CD4-positive, CD25-positive, alpha-beta regulatory T cell (primary cell): ENCODE measurements at regions not wholly inside any gene's neighbourhood (a gene's known extent, or its start where the extent isn't known, plus 50 kb on each side); places are given as distances from the start of the nearest gene placed in this dataset.

ENCODE experiments used
- ATAC-seq, 2 donors: fragments of 150-1000 bp; cut with Tn5 transposase; one replicate each; pipeline ENCODE4 v1.10.0; 2021; ENCODE audit warnings: low read depth in 2 of 2, moderate number of reproducible peaks in 2 of 2, moderate library complexity in 1 of 2
- DNase-seq, 3 donors: peaks; one replicate each; pipeline versions ENCODE4 v3.0.0 to v3.0.0-alpha.2; 2012 to 2022; ENCODE audit warnings: mixed read lengths in 1 of 3
- H3K27ac ChIP-seq: one replicate; pipeline ENCODE4 v1.7.0; 2013; ENCODE audit warnings: mild to moderate bottlenecking, low read length; ENCODE audit not compliant: insufficient read depth, poor library complexity, severe bottlenecking
- H3K27me3 ChIP-seq: one replicate; pipeline ENCODE4 v1.7.0; 2013; ENCODE audit warnings: low read length; ENCODE audit not compliant: control insufficient read depth, insufficient read depth
- H3K36me3 ChIP-seq: one replicate; pipeline ENCODE4 v1.7.0; 2013; ENCODE audit warnings: mild to moderate bottlenecking, low read length, moderate library complexity; ENCODE audit not compliant: control insufficient read depth, insufficient read depth
- H3K4me1 ChIP-seq: 2 replicates; pipeline ENCODE4 v1.7.0; 2013; ENCODE audit warnings: mild to moderate bottlenecking, low read length; ENCODE audit not compliant: insufficient read depth, control insufficient read depth, poor library complexity, severe bottlenecking
- H3K4me3 ChIP-seq: one replicate; pipeline ENCODE4 v1.7.0; 2013; ENCODE audit warnings: low read depth, mild to moderate bottlenecking, low read length, moderate library complexity
- H3K9me3 ChIP-seq, 2 experiments: 1 replicate in 1 of 2; 2 replicates in 1 of 2; pipeline ENCODE4 v1.7.0; 2013; ENCODE audit warnings: low read length in 2 of 2, mild to moderate bottlenecking in 1 of 2, moderate library complexity in 1 of 2; ENCODE audit not compliant: control insufficient read depth in 2 of 2
- H3K27ac Mint-ChIP-seq, 3 donors: one replicate each; pipeline ENCODE4 v1.8.0; 2020 to 2022; ENCODE audit warnings: mild to moderate bottlenecking in 3 of 3, mixed read lengths in 3 of 3, moderate library complexity in 2 of 3
- H3K27me3 Mint-ChIP-seq: one replicate; pipeline ENCODE4 v1.8.0; 2022; ENCODE audit warnings: mild to moderate bottlenecking, mixed read lengths
- H3K36me3 Mint-ChIP-seq: one replicate; pipeline ENCODE4 v1.8.0; 2020; ENCODE audit warnings: mixed read lengths
- H3K4me1 Mint-ChIP-seq, 4 donors: one replicate each; pipeline ENCODE4 v1.8.0; 2020 to 2022; ENCODE audit warnings: mixed read lengths in 4 of 4, mild to moderate bottlenecking in 1 of 4
- H3K4me3 Mint-ChIP-seq, 4 donors: one replicate each; pipeline ENCODE4 v1.8.0; 2020 to 2022; ENCODE audit warnings: mild to moderate bottlenecking in 4 of 4, mixed read lengths in 4 of 4, moderate library complexity in 3 of 4
- H3K9me3 Mint-ChIP-seq, 7 donors: one replicate each; pipeline ENCODE4 v1.8.0; 2020 to 2022; ENCODE audit warnings: mixed read lengths in 7 of 7, mild to moderate bottlenecking in 3 of 7, moderate library complexity in 2 of 7

GRCh38 chr16:64116151-64116550 is 1005.7 kb downstream of the CDH11 start:
- Histone ChIP-seq H3K4me1 (no peaks in the 10 kb centered on the region), H3K27ac (no peak overlapping the region), H3K9me3 (peaks cover 0 to 15% of the 10 kb centered on the region in 2 experiments), H3K27me3 (no peaks in the 10 kb centered on the region), H3K4me3 (no peak overlapping the region), H3K36me3 (no peaks in the 10 kb centered on the region)
- no peaks in the 10 kb centered on the region for H3K36me3 Mint-ChIP-seq
- DNase-seq (no peak), ATAC-seq (no peak)
- no peak overlapping the region for H3K27ac Mint-ChIP-seq
- H3K4me3 Mint-ChIP-seq: no peak overlapping the region
- peaks cover 0 to 44% (median 9%) of the 10 kb centered on the region in 7 donors for H3K9me3 Mint-ChIP-seq
- H3K4me1 Mint-ChIP-seq: no peaks in the 10 kb centered on the region
- H3K27me3 Mint-ChIP-seq: no peaks in the 10 kb centered on the region

DNA sequence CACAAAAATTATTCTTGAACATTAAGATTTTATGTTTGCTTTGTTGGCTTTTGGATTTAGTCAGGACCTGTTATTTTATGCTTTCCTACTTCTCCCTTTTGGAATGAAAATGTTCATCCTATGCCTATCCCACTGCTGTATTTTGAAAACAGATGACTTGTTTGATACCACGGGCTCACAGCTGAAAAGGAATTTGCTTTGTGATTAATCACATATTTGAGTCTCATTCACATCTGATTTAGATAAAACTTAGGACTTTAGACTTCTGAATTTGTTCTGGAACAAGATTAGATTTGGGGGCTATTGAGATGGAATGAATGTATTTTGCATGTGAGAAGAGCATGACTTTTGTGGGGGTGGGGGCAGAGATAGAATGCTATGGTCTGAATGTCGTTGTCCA is 1012.6 kb downstream of the CDH11 start:
- no peak for ATAC-seq
- H3K9me3 Mint-ChIP-seq: peaks cover 0 to 34% (median 5%) of the 10 kb centered on the region in 7 donors

GRCh38 chr16:64102654-64103053 is 1019.2 kb downstream of the CDH11 start:
- no peak overlapping the region for H3K4me3 ChIP-seq
- H3K27ac ChIP-seq: no peak overlapping the region
- no peaks in the 10 kb centered on the region for H3K36me3 ChIP-seq
- DNase-seq (no peak), ATAC-seq (no peak)
- H3K4me1 ChIP-seq: no peaks in the 10 kb centered on the region
- Mint-ChIP-seq H3K9me3 (peaks cover 2 to 27% (median 5%) of the 10 kb centered on the region in 7 donors), H3K4me3 (no peak overlapping the region), H3K36me3 (no peaks in the 10 kb centered on the region), H3K4me1 (no peaks in the 10 kb centered on the region), H3K27ac (no peak overlapping the region), H3K27me3 (no peaks in the 10 kb centered on the region)
- H3K27me3 ChIP-seq: no peaks in the 10 kb centered on the region
- H3K9me3 ChIP-seq: peaks cover 0 to 5% of the 10 kb centered on the region in 2 experiments

More for the DNA sequence above, 1012.6 kb downstream of the CDH11 start:
- DNase-seq: no peak
- H3K4me1 ChIP-seq: no peaks in the 10 kb centered on the region
- H3K4me3 Mint-ChIP-seq: no peak overlapping the region
- no peak overlapping the region for H3K27ac Mint-ChIP-seq
- H3K36me3 Mint-ChIP-seq: no peaks in the 10 kb centered on the region
- H3K27ac ChIP-seq: no peak overlapping the region
- no peaks in the 10 kb centered on the region for H3K4me1 Mint-ChIP-seq
- peaks cover 0 to 18% of the 10 kb centered on the region in 2 experiments for H3K9me3 ChIP-seq
- no peaks in the 10 kb centered on the region for H3K36me3 ChIP-seq
- H3K27me3 ChIP-seq: no peaks in the 10 kb centered on the region
- H3K4me3 ChIP-seq: no peak overlapping the region
- H3K27me3 Mint-ChIP-seq: no peaks in the 10 kb centered on the region

DNA sequence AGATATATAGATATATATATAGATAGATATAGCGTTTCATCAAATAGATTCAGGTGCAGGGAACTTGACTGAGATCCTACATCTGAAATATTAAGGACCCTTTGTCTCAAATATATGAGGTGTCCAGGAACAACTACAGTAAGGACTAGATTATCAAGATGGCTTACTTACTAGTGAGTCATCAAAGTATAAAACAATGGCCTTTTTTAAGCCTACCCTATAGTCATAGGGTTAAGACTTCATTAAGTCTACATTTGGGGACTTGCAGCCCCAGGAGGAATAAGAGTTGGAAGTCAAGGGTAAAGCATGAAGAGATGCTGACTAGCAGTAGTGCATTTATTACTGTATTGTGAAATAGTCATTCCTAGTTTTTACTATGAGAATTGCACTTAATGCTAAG is 1023.4 kb downstream of the CDH11 start:
- no peak overlapping the region for H3K27ac Mint-ChIP-seq
- H3K27me3 Mint-ChIP-seq: no peaks in the 10 kb centered on the region
- no peaks in the 10 kb centered on the region for H3K36me3 ChIP-seq
- H3K27me3 ChIP-seq: no peaks in the 10 kb centered on the region
- no peaks in the 10 kb centered on the region for H3K36me3 Mint-ChIP-seq
- DNase-seq: no peak
- H3K27ac ChIP-seq: no peak overlapping the region
- H3K9me3 ChIP-seq: peaks cover 0 to 9% of the 10 kb centered on the region in 2 experiments
- no peaks in the 10 kb centered on the region for H3K4me1 Mint-ChIP-seq
- H3K4me1 ChIP-seq: no peaks in the 10 kb centered on the region
- H3K4me3 ChIP-seq: no peak overlapping the region
- ATAC-seq: no peak
- no peak overlapping the region for H3K4me3 Mint-ChIP-seq
- H3K9me3 Mint-ChIP-seq: peaks cover 0 to 36% (median 10%) of the 10 kb centered on the region in 7 donors

- Histone ChIP-seq H3K27ac (no peak overlapping the region), H3K27me3 (no peaks in the 10 kb centered on the region), H3K9me3 (peaks cover 4 to 9% of the 10 kb centered on the region in 2 experiments), H3K4me3 (no peak overlapping the region), H3K4me1 (no peaks in the 10 kb centered on the region), H3K36me3 (no peaks in the 10 kb centered on the region)
- DNase-seq (no peak), ATAC-seq (no peak)
- no peaks in the 10 kb centered on the region for H3K36me3 Mint-ChIP-seq
- no peaks in the 10 kb centered on the region for H3K4me1 Mint-ChIP-seq
- H3K4me3 Mint-ChIP-seq: no peak overlapping the region
- no peaks in the 10 kb centered on the region for H3K27me3 Mint-ChIP-seq
- no peak overlapping the region for H3K27ac Mint-ChIP-seq
- peaks cover 5 to 36% (median 13%) of the 10 kb centered on the region in 7 donors for H3K9me3 Mint-ChIP-seq
Observed at GRCh38 chr16:64096689-64097088, 1025.2 kb downstream of the CDH11 start.

GRCh38 chr16:64094992-64095634 is 1026.8 kb downstream of the CDH11 start:
- no peak overlapping the region for H3K27ac ChIP-seq
- H3K27me3 ChIP-seq: no peaks in the 10 kb centered on the region
- no peaks in the 10 kb centered on the region for H3K4me1 ChIP-seq
- H3K27ac Mint-ChIP-seq: no peak overlapping the region
- H3K36me3 ChIP-seq: no peaks in the 10 kb centered on the region
- no peaks in the 10 kb centered on the region for H3K27me3 Mint-ChIP-seq
- ATAC-seq: no peak
- no peaks in the 10 kb centered on the region for H3K4me1 Mint-ChIP-seq
- no peak for DNase-seq
- peaks cover 4 to 9% of the 10 kb centered on the region in 2 experiments for H3K9me3 ChIP-seq
- peaks cover 7 to 36% (median 13%) of the 10 kb centered on the region in 7 donors for H3K9me3 Mint-ChIP-seq
- no peak overlapping the region for H3K4me3 ChIP-seq
- H3K36me3 Mint-ChIP-seq: no peaks in the 10 kb centered on the region
- H3K4me3 Mint-ChIP-seq: no peak overlapping the region

GRCh38 chr16:64094181-64094965 is 1027.5 kb downstream of the CDH11 start:
- H3K27me3 ChIP-seq: no peaks in the 10 kb centered on the region
- H3K4me1 Mint-ChIP-seq: no peaks in the 10 kb centered on the region
- no peak overlapping the region for H3K4me3 Mint-ChIP-seq
- H3K27ac Mint-ChIP-seq: no peak overlapping the region
- no peaks in the 10 kb centered on the region for H3K4me1 ChIP-seq
- no peak overlapping the region for H3K4me3 ChIP-seq
- H3K27me3 Mint-ChIP-seq: no peaks in the 10 kb centered on the region
- ATAC-seq (no peak), DNase-seq (no peak)
- H3K36me3 Mint-ChIP-seq: no peaks in the 10 kb centered on the region
- no peaks in the 10 kb centered on the region for H3K36me3 ChIP-seq
- peaks cover 4 to 9% of the 10 kb centered on the region in 2 experiments for H3K9me3 ChIP-seq
- H3K27ac ChIP-seq: no peak overlapping the region
- H3K9me3 Mint-ChIP-seq: peaks cover 7 to 29% (median 9%) of the 10 kb centered on the region in 7 donors
